ENCODE measurements at regions not wholly inside any gene's neighbourhood (a gene's known extent, or its start where the extent isn't known, plus 50 kb on each side); places are given as distances from the start of the nearest gene placed in this dataset.
"Not testable (repeated sequence)": the region's sequence is repeated elsewhere in the genome, so short reads cannot be mapped to it uniquely, and the experiment has no call there.

DNA sequence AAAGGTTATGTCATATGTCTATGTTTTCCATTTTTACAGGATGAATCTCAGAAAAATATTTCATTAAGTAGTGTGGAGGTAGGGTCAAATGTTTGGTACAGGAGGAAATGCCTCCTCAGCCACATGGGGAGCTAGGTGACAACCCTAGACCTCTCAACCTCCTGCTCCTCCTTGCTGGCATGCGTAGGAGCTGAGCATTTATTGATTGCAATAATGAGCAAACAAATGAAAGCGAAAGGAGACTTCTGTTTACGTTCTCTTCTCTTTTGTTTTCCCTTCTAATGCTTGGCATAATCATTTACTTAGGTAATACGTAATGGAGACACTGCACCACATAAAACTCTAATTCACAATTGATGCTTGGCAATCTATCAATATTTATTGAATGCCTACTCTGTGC is 95.1 kb upstream of the CCBE1 start:
- no peaks in the 10 kb centered on the region for H3K36me3 ChIP-seq (ENCODE audit: low read depth)
- peaks cover 11% of the 10 kb centered on the region for H3F3A ChIP-seq (ENCODE audit: insufficient read depth)
- H3K9ac ChIP-seq = no peak overlapping the region
- in situ Hi-C loops (cut with MboI) = no loop called here
- no peak for DNase-seq
- no peaks in the 10 kb centered on the region for H4K20me1 ChIP-seq (ENCODE audit: insufficient read depth)
- WGBS, 2 experiments (ENCODE audit: low coverage in 1 of 2, low lambda C conversion rate in 2 of 2, missing lambda C conversion rate in 2 of 2) = 89 to 92% methylated on average over 4 of the region's 4 CpGs
- H3K9me2 ChIP-seq (ENCODE audit: insufficient read depth) = no peaks in the 10 kb centered on the region
- no peak overlapping the region for H3K4me2 ChIP-seq (ENCODE audit: unreplicated experiment)
- H3K4me3 ChIP-seq = no peak overlapping the region
- no peaks in the 10 kb centered on the region for H3K79me2 ChIP-seq (ENCODE audit: insufficient read depth)
- no peaks in the 10 kb centered on the region for H3K27me3 ChIP-seq (replicated peaks; ENCODE audit: insufficient read depth)
- H2AFZ ChIP-seq = no peak overlapping the region
- peaks cover 13% of the 10 kb centered on the region for H3K4me1 ChIP-seq (ENCODE audit: insufficient read depth)
- no peaks in the 10 kb centered on the region for H3K9me3 ChIP-seq (ENCODE audit: low read depth)
- TF ChIP-seq EZH2phosphoT487 (IDR thresholded peaks at IDR 0.05; ENCODE audit: insufficient read depth, low read depth) (no peak), EZH2 (IDR thresholded peaks at IDR 0.05; ENCODE audit: insufficient read depth, poor library complexity, severe bottlenecking) (no peak)
- no peak overlapping the region for H3K27ac ChIP-seq

DNA sequence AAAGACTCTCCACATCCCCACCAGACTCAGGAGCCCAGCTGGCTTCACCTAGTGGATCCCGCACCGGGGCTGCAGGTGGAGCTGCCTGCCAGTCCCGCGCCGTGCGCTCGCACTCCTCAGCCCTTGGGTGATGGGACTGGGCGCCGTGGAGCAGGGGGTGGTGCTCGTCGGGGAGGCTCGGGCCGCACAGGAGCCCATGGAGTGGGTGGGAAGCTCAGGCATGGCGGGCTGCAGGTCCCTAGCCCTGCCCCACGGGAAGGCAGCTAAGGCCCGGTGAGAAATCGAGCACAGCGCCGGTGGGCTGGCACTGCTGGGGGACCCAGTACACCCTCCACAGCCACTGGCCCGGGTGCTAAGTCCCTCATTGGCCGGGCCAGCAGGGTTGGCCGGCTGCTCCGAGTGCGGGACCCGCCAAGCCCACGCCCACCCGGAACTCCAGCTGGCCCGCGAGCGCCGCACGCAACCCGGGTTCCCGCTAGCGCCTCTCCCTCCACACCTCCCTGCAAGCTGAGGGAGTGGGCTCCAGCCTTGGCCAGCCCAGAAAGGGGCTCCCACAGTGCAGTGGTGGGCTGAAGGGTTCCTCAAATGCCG is 93.2 kb upstream of the CCBE1 start:
- H3K9me3 ChIP-seq (ENCODE audit: low read depth); H4K20me1 ChIP-seq (ENCODE audit: insufficient read depth); in situ Hi-C loops (cut with MboI); H3K36me3 ChIP-seq (ENCODE audit: low read depth); H3K4me2 ChIP-seq (ENCODE audit: unreplicated experiment); H3K27ac ChIP-seq; H3K79me2 ChIP-seq (ENCODE audit: insufficient read depth); H3K9ac ChIP-seq; H3K4me3 ChIP-seq; H3K27me3 ChIP-seq (replicated peaks; ENCODE audit: insufficient read depth); H2AFZ ChIP-seq; DNase-seq; H3K9me2 ChIP-seq (ENCODE audit: insufficient read depth): not testable (repeated sequence)
- Histone ChIP-seq H3F3A (ENCODE audit: insufficient read depth) (peaks cover 11% of the 10 kb centered on the region), H3K4me1 (ENCODE audit: insufficient read depth) (peaks cover 13% of the 10 kb centered on the region)
- WGBS, 2 experiments (ENCODE audit: low coverage in 1 of 2, low lambda C conversion rate in 2 of 2, missing lambda C conversion rate in 2 of 2) = 93 to 98% methylated on average over 17 to 35 of the region's 36 CpGs

DNA sequence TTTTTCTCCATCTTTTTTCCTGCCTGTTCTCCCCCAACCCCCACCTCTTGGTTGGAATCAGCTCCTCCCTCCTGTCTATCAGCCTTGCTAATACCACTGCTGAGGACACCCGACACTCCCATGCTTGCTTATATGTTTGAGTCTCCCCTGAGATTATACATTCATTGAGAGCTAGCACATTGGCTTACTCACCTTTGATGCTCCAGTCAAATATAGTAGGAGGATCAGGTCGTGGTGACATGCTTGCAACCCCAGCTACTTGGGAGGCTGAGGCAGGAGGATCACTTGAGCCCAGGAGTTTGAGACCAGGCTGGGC is 91.5 kb upstream of the CCBE1 start:
- Histone ChIP-seq H2AFZ (no peak overlapping the region), H3K27ac (no peak overlapping the region), H3K4me2 (ENCODE audit: unreplicated experiment) (peak overlapping the region; percentile 93), H3K27me3 (replicated peaks; ENCODE audit: insufficient read depth) (no peaks in the 10 kb centered on the region), H3K4me1 (ENCODE audit: insufficient read depth) (peaks cover 13% of the 10 kb centered on the region), H3K9me2 (ENCODE audit: insufficient read depth) (no peaks in the 10 kb centered on the region), H3K9me3 (ENCODE audit: low read depth) (no peaks in the 10 kb centered on the region), H3K79me2 (ENCODE audit: insufficient read depth) (no peaks in the 10 kb centered on the region), H4K20me1 (ENCODE audit: insufficient read depth) (no peaks in the 10 kb centered on the region), H3K4me3 (no peak overlapping the region), H3F3A (ENCODE audit: insufficient read depth) (peaks cover 11% of the 10 kb centered on the region), H3K9ac (no peak overlapping the region), H3K36me3 (ENCODE audit: low read depth) (no peaks in the 10 kb centered on the region)
- WGBS, 2 experiments (ENCODE audit: low coverage in 1 of 2, low lambda C conversion rate in 2 of 2, missing lambda C conversion rate in 2 of 2) = 76 to 90% methylated on average over 2 of the region's 2 CpGs
- no peak for DNase-seq
- no peak for TF ChIP-seq EZH2phosphoT487 (IDR thresholded peaks at IDR 0.05; ENCODE audit: insufficient read depth, low read depth)
- no peak for TF ChIP-seq EZH2 (IDR thresholded peaks at IDR 0.05; ENCODE audit: insufficient read depth, poor library complexity, severe bottlenecking)
- in situ Hi-C loops (cut with MboI) = no loop called here

DNA sequence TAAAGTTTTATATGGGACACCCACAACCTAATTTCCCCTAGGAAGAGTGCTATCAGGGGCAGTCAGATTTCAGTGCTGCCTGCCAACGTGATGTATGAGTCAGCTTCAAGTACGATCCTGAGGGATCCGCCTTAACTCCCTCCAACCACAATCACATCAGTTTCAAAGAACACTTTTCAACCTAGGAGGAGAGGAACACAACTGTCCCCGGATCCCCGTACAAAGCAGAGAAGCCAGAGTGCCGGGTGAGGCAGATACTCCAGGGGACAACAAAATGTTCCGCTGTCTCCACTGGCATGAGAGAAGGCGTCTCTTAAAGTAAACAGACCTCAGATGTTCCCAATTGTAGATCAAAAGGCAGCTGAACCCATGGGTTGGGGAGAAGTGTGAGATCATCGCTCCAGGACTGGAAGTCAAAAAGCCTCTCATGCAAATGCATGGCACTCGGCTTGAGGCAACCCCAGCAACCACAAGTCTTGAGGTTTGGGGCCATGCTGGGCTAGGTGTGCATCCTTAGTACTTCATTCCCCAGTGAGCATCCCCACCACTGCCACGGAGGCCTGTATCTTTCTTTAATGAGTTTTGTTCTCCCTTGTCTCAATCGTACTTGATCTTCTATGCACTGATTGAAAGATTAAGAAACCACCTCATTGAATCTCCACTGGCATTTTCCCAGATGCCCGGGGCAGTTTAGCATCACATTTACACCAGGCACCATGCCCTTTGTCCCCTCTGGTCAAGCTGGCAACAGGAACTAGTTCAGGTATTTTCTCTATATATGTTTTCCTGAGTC is 91.0 kb upstream of the CCBE1 start:
- peaks cover 11% of the 10 kb centered on the region for H3F3A ChIP-seq (ENCODE audit: insufficient read depth)
- no peaks in the 10 kb centered on the region for H3K9me2 ChIP-seq (ENCODE audit: insufficient read depth)
- no peaks in the 10 kb centered on the region for H3K79me2 ChIP-seq (ENCODE audit: insufficient read depth)
- H3K9me3 ChIP-seq (ENCODE audit: low read depth) = no peaks in the 10 kb centered on the region
- peak; percentile 77 for DNase-seq
- TF ChIP-seq EZH2 (IDR thresholded peaks at IDR 0.05; ENCODE audit: insufficient read depth, poor library complexity, severe bottlenecking) = no peak
- TF ChIP-seq EZH2phosphoT487 (IDR thresholded peaks at IDR 0.05; ENCODE audit: insufficient read depth, low read depth) = no peak
- H3K4me2 ChIP-seq (ENCODE audit: unreplicated experiment) = peak overlapping the region; percentile 93
- H3K4me3 ChIP-seq = peak overlapping the region; percentile 61
- H4K20me1 ChIP-seq (ENCODE audit: insufficient read depth) = no peaks in the 10 kb centered on the region
- H3K27ac ChIP-seq = peak overlapping the region; percentile 65
- 10 to 11% methylated on average over 13 of the region's 13 CpGs for WGBS, 2 experiments (ENCODE audit: low coverage in 1 of 2, low lambda C conversion rate in 2 of 2, missing lambda C conversion rate in 2 of 2)
- H3K36me3 ChIP-seq (ENCODE audit: low read depth) = no peaks in the 10 kb centered on the region
- no peaks in the 10 kb centered on the region for H3K27me3 ChIP-seq (replicated peaks; ENCODE audit: insufficient read depth)
- peak overlapping the region; percentile 52 for H3K9ac ChIP-seq
- in situ Hi-C loops (cut with MboI) = no loop called here
- peaks cover 13% of the 10 kb centered on the region for H3K4me1 ChIP-seq (ENCODE audit: insufficient read depth)
- H2AFZ ChIP-seq = peak overlapping the region; percentile 84

Data from GM23248 (cell line).